NB4 (cell line): ENCODE measurements at regions not wholly inside any gene's neighbourhood (a gene's known extent, or its start where the extent isn't known, plus 50 kb on each side); places are given as distances from the start of the nearest gene placed in this dataset.
A peak's percentile ranks its signal among the peaks of the same experiment; 100 is the strongest.

Experiments used
- DNase-seq: peaks from one replicate; pipeline ENCODE4 v3.0.0; 2010; ENCODE audit warnings: low read depth
- H3K4me3 ChIP-seq: one replicate; pipeline ENCODE4 v1.5.1; 2011; ENCODE audit warnings: mild to moderate bottlenecking, low read depth, low read length, moderate library complexity
- CTCF ChIP-seq: IDR thresholded peaks from one replicate; pipeline ENCODE4 v1.5.1; 2012; ENCODE audit warnings: low read depth, low read length
- MAX ChIP-seq: IDR thresholded peaks from 2 replicates; pipeline ENCODE4 v1.6.1; 2011; ENCODE audit warnings: low read depth, low read length
- MYC ChIP-seq: IDR thresholded peaks from 2 replicates; pipeline ENCODE4 v1.6.1; 2011; ENCODE audit warnings: low read depth, low read length
- POLR2A ChIP-seq: IDR thresholded peaks from 2 replicates; pipeline ENCODE4 v1.6.1; 2011; ENCODE audit warnings: mild to moderate bottlenecking; ENCODE audit not compliant: insufficient read length; ENCODE audit errors: extremely low read depth

- H3K4me3 ChIP-seq, result no peak overlapping the region
- peak; percentile 6 for DNase-seq
- TF ChIP-seq MAX, result no peak
- TF ChIP-seq MYC, result no peak
- no peak for TF ChIP-seq CTCF
- no peak for TF ChIP-seq POLR2A
These were observed 436.8 kb downstream of the RPS24 start for GRCh38 chr10:78470267-78471103.

- H3K4me3 ChIP-seq, result no peak overlapping the region
- TF ChIP-seq CTCF, result no peak
- TF ChIP-seq MAX, result no peak
- no peak for TF ChIP-seq POLR2A
- TF ChIP-seq MYC, result no peak
- no peak for DNase-seq
These were observed 437.7 kb downstream of the RPS24 start for GRCh38 chr10:78471326-78471722.

- no peak for DNase-seq
- no peak overlapping the region for H3K4me3 ChIP-seq
- TF ChIP-seq MAX (no peak), MYC (no peak), POLR2A (no peak), CTCF (no peak)
These were observed 438.3 kb downstream of the RPS24 start for GRCh38 chr10:78471723-78472550.

GRCh38 chr10:78472551-78472890 lies 438.9 kb downstream of the RPS24 start:
- H3K4me3 ChIP-seq, result no peak overlapping the region
- DNase-seq, result no peak
- TF ChIP-seq MAX (no peak), MYC (no peak), CTCF (no peak), POLR2A (no peak)

GRCh38 chr10:78473006-78473405 lies 439.3 kb downstream of the RPS24 start:
- H3K4me3 ChIP-seq, result no peak overlapping the region
- DNase-seq, result no peak
- TF ChIP-seq MAX, result no peak
- no peak for TF ChIP-seq POLR2A
- TF ChIP-seq MYC, result no peak
- TF ChIP-seq CTCF, result no peak
